ENCODE measurements at regions not wholly inside any gene's neighbourhood (a gene's known extent, or its start where the extent isn't known, plus 50 kb on each side); places are given as distances from the start of the nearest gene placed in this dataset.
"Not testable (repeated sequence)": the region's sequence is repeated elsewhere in the genome, so short reads cannot be mapped to it uniquely, and the experiment has no call there.

GRCh38 chr1:80221319-80221718 lies 1214.8 kb upstream of the ADGRL4 start:
- no peak for ATAC-seq

GRCh38 chr1:80218112-80218511 lies 1211.6 kb upstream of the ADGRL4 start:
- no peak for ATAC-seq

GRCh38 chr1:80217377-80217986 lies 1211.0 kb upstream of the ADGRL4 start:
- no peak for ATAC-seq

- ATAC-seq: no peak
Measured at GRCh38 chr1:80214888-80215540, 1208.5 kb upstream of the ADGRL4 start.

GRCh38 chr1:80212948-80213347 lies 1206.4 kb upstream of the ADGRL4 start:
- ATAC-seq: no peak

- no peak for ATAC-seq
Measured at GRCh38 chr1:80211691-80212380, 1205.3 kb upstream of the ADGRL4 start.

GRCh38 chr1:80202118-80202517 lies 1195.6 kb upstream of the ADGRL4 start:
- no peak for ATAC-seq

- ATAC-seq: no peak
Measured at GRCh38 chr1:80194221-80194620, 1187.7 kb upstream of the ADGRL4 start.

GRCh38 chr1:80181418-80181817 lies 1174.9 kb upstream of the ADGRL4 start:
- no peak for ATAC-seq

- no peak for ATAC-seq
Measured at GRCh38 chr1:80171631-80172030, 1165.1 kb upstream of the ADGRL4 start.

- no peak for ATAC-seq
Measured at GRCh38 chr1:80170811-80171485, 1164.4 kb upstream of the ADGRL4 start.

GRCh38 chr1:80164150-80164549 lies 1157.6 kb upstream of the ADGRL4 start:
- ATAC-seq: no peak

GRCh38 chr1:80163686-80164085 lies 1157.2 kb upstream of the ADGRL4 start:
- no peak for ATAC-seq

- ATAC-seq: no peak
Measured at GRCh38 chr1:80158771-80159170, 1152.2 kb upstream of the ADGRL4 start.

GRCh38 chr1:80158266-80158665 lies 1151.7 kb upstream of the ADGRL4 start:
- ATAC-seq: no peak

GRCh38 chr1:80155371-80155770 lies 1148.8 kb upstream of the ADGRL4 start:
- no peak for ATAC-seq

GRCh38 chr1:80154176-80154575 lies 1147.6 kb upstream of the ADGRL4 start:
- no peak for ATAC-seq

GRCh38 chr1:80153762-80154161 lies 1147.2 kb upstream of the ADGRL4 start:
- ATAC-seq: no peak

GRCh38 chr1:80143361-80143760 lies 1136.8 kb upstream of the ADGRL4 start:
- no peak for ATAC-seq

- not testable (repeated sequence) for ATAC-seq
Measured at GRCh38 chr1:80137946-80138602, 1131.5 kb upstream of the ADGRL4 start.

- ATAC-seq: no peak
Measured at GRCh38 chr1:80113168-80114038, 1106.9 kb upstream of the ADGRL4 start.

GRCh38 chr1:80101159-80101558 lies 1094.6 kb upstream of the ADGRL4 start:
- ATAC-seq: no peak
